DMS114 treated with DMSO at 0.1 percent for 48 hours (cell line): ENCODE measurements at regions not wholly inside any gene's neighbourhood (a gene's known extent, or its start where the extent isn't known, plus 50 kb on each side); places are given as distances from the start of the nearest gene placed in this dataset.

Experiments
- DNase-seq: peaks from one replicate; lab custom pipeline; 2025; ENCODE audit not compliant: unreplicated experiment; lab: John Stamatoyannopoulos, UW

DNA sequence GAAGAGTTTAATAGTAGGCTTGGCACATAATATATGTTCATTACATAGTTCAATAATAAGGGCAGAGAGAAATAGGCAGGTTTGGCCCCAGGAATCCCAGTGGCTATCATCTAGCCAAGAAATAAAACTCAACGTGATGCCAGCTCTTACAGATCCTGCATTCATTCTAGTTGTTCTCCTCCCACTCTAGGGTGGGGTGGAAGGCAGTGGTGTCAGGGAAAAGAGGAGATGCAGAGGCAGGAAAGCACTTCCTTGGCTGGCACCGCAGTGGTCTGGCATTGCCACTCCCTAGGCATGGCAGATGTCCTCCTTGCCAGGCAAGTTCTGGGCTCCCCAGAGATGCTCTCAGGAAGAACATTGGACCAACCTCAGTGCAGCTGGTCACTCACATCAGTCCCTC, 383.6 kb downstream of the GRIN2B start:
- no peak for DNase-seq

DNA sequence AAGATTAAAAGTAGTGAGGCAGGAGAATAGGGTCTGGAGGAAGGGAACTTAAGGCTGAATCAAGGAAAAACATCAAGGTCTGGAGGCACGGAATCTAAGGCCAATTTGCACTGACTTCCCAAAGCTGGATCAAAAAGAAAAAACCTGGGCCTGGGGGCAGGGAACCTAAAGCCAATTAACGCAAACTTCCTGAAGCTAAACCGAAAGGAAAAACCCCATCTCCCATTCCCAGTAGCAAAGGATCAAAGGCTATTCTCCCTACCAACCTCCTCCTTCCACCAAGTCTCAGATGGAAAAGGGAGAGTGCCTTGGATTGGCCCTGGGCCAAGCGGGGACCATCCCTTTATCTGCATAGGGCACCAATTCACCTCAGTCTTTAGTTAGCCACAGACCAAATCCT, 384.2 kb downstream of the GRIN2B start:
- DNase-seq = no peak

DNA sequence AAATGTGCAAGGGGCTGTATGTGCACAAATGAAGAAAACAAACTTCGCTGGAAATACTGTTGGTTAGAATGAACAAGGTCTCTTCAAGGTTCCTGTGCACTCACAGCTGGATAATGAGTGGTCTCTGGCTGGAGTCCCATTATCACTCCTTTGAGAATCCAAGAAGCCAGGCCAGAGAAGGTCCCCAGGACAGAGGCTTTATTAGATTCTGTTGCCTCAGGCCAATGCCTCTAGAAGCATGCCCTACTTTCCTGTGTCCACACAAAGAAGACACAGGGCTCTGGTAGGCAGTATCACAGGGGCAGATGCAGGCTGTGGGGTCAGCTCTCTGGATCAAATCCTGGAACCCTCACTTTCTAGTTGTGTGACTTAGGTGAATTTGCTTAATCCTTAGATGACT, 384.7 kb downstream of the GRIN2B start:
- no peak for DNase-seq

DNA sequence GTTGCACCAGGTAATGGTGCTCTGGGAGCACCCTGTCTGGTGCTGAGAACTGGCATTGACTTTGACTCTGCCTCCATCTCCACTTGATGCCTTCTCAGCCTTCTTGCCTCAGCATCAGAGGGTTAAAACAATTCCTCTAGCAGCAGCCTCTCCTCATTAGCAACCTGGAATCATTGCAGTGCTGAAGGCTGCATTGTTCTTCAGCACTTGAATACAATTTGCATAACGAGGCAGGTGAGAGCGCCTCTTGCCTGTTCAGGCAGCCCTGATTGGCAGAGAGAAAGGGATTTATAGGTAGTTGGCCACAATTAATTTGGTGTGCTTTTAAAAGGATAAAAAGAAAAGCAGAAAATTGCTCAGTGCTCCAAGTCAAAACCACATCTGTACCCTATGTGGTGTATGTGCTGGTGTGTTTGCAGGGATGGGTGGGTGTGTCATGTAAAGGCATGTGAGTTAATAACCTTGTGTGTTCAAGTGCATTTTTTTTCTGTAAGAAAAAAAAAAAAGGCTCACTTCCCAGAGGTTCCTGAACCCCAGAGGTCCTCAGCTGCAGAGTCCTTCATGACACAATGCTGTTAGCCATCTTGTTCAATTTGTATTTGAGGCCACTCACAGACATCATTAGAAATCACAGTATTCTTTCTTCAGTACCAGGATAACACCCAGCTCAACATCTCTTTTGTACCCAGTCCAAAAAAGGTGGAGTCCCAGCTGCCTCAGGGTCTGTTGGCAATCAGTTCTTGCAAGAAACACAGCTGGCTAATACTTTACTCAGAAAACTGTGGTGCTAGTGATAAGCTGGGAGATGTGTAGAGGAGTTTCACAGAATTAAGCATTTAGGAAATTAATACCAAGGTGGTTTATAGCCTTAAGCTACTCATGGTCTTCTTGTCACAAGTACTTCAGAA, 385.6 kb downstream of the GRIN2B start:
- no peak for DNase-seq

DNA sequence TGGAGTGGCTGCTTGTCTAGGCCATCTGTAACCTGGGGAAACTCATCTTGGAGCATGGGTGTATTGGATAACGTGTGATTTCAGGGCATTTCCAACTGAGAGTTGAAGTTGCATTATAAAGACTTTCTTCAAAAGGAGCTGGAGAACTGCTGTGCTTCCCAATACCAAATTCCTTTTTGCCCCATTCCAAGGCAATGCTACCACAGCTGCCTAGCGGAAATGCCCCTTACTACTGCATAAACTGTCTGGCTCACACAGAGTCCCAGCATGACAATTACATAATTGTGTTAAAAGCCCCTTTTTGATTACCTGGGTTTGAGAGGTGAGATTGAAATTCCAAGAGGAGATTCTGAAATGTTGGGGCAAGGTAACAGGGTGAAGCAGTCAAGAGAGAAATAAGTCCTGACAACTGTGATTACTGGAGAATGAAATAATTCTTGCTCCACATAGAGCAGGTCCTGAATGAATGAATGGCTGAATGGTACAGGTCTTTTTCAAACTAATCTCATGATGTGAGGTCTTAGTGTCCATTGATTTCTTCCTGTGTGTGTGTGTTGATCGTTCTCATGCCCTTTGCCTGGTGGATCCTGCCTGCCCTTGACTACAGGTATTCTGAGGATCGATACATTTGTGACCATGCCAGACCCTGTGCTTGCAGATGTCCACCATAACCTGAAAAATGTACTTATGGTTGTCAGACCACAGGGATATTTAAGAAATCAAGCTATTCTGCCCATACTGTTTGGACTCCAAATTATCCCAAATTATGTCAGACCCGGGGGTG, 386.5 kb downstream of the GRIN2B start:
- DNase-seq = no peak

DNA sequence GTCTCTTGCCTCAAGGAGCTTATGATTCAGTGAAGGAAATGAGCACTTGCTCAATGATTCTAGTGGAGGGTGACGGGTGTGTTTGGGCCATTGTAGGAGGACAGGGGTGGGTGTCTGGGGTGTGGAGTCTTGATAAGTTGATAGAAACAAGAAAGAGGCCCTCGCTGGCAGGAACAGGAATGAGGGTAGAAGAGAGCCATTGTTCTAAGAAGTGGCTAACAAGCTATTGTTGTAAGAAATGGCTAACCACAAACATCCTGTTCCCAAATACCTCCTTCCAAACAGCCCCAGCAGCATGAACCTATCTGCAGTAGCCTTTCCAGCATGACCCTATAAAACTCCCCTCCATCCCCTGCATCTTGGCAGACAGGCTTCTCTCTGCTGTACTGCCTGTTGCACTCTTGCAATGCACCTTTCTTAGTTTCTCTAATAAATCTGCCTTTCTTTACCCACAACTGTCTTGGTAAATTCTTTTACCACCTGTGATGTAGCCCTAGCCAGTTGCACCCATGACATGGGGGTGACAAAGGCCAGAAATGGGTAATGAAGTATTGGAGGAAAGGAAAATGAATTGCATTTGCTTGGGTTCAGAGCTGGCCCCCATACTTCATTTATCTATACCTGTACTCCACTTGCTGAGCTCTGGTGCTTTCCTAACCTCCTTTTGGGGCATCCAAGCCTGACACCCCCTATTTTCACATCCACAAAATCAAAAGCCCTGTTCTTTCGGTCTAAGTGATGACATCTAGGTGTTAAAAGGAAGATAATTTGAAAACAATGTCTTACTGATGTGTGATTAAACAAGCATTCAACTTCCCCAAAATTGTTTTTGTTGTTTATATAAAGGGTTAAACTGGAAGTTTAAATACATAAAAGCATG, 389.1 kb downstream of the GRIN2B start:
- no peak for DNase-seq

DNA sequence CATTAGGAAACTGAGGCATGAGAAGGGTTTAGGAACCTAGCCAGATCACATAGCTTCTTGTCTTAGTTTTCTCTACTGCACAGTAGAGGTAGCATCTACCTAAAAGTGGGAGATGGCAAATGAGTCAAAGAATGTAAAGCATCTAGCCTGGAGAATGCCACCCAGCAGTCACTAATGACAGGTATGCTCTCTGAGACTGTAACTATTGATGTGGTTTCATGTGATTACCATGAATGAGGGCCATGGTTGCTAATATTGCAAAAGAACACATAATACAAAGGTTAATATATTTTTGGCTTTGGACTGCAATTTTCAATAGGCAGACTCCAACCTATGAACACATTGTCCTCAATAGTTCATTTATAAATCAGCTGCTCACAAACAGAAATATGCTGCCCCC, 389.9 kb downstream of the GRIN2B start:
- no peak for DNase-seq

DNA sequence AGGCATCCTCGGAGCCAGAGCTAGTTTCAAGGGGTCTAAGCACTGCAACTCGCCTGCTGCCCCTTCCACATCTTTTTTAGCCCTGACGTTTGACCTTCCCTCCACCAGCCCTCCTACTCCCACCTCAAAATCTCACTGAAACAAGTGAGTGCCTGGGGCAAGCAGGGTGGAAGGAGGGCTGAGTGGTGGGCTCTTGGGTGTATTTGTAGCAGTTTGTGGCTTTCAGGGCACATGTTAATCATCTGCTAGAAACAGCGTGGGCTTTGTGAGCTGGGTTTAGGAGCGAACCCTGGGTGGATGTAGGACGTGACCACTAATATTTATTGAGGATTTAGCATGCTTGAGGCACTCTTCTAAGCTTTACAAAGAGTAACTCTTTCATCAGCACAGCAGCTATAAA, 390.3 kb downstream of the GRIN2B start:
- DNase-seq = no peak

DNA sequence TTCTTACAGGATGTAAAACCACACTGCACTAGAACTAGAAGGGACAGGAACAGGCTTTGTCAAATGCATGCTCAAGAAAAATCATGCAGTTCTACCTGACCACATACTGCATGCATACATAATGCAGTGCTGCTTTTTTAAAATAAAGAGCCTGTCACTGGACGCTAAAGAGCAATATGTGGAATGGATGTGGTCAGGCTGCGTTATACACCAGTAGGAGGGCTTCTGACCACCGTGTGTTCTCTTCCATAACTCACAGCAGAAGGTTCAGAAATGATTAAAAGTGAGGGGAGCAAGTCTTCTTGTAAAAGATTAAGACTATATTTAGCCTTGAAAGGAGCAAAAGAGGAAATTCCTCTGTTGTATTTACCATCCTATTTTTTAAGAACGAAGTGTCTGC, 392.0 kb downstream of the EMP1 start:
- DNase-seq = no peak

DNA sequence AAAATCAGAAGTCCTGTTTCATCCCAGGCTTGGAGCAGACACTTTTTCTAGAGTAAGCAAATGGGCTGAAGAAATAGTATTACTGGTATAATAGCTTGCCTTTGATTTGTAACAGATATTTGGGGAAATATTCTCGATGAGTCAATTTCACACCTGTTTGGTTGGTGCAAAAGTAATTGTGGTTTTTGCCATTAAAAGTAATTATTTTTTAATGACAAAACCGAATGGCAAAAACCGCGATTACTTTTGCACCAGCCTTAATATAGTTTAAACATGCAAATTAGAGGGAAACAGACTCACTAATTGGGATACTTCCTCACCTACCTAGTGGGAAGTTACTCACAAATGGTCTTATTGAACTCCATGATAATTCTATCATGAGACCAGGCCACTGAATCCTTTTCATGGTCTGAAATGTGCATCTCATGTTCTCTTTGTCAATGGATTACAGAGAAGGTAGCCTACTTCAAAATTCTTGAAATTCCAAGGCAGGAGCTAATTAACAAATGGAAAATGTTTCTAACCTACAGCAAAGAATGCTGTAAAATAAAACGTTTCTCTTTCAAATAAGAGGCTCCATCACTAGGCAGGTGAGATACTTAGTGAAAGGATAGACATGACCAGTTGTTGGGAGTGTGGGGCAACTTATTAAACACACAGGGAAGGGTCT, 391.3 kb downstream of the EMP1 start:
- no peak for DNase-seq

DNA sequence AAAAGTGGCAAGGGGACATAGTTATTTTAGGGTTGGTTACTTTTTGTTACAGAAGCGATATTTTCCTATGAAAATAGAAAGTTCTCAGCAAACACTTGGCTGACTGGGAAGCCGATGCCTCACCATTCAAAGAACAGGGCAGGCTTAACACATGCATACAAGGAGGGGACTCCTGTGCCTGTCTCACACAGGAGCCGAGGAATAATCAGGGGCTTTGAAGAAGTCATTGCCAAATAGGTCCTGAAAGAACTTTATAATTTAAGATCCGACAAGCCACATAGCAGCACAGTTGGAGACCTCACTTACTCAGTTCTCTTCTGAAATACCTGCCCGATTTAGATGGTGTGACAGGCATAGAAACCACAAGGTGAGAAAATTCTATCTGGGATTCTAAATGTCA, 389.8 kb downstream of the EMP1 start:
- no peak for DNase-seq

DNA sequence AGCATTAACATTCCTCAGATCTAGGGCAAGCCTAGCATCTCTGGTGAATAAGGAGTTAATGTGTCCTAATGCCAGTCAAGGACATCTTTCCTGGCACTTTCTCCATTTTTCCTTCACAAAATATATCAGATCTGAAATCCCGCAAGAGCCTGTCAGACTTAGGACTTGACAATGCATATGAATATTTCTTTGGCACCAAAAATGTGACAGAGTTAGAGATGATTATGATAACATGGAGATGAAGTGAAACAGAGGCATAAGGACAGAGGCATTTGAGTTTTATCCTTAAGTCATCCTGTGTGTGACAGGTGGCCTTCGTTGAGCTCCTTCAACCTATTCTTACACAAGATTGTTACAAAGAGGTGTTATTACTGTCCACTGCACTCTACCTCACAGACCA, 388.0 kb downstream of the EMP1 start:
- no peak for DNase-seq

DNA sequence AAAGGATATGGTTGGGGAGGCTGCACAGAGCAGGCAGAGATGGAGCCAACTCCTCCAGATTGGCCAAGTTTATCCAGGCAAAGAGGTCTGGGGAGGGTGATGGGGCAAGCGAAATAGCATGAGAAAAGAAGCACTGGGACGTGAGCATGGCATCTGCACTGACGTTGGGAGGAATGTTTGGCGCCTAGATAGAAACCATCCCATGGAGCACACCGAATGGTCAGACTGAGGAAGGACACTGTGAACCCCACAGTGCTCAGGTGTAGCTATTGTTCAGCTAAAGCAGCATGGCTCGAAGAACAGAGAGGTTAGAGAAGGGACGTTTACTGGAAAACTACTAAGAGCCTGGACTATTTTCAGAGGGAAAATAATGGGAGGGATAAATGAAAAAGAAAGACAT, 387.1 kb downstream of the EMP1 start:
- no peak for DNase-seq

DNA sequence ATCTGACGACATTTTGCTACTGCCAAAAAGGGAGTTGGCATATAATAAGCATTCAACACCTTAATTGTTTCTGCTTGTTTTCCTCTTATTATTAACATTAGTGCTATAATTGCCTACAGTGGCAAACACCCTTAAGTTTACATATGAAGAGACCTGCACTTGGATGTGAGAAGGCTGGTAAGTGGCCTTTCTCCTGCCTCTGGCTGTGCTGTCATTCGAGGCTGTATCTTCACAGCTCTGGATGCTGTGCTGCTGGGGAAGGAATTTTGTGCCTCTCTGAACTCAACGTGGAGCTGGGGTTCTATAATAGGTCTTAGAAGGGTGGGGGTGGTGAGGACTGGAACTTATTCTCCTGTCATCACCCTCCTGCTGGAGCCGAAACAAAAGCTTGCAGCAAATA, 385.9 kb downstream of the EMP1 start:
- no peak for DNase-seq

DNA sequence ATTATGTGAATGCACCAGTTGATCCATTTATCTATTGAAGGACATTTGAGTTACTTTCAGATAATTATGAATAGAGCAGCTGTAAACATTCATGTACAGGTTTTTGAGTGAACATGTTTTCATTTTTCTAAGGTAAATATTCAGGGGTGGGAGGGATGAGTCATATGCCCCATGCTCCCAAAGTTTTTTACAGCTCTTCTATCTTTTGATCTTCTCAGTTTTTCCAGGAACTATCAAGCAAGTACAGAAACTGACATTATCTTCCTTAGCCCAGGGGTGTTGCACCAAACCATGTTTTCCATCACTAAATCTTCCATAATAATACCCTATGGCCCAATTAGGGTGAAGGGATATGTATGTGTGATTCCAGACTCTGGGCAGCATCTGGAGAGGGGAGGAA, 384.5 kb downstream of the EMP1 start:
- DNase-seq = no peak

DNA sequence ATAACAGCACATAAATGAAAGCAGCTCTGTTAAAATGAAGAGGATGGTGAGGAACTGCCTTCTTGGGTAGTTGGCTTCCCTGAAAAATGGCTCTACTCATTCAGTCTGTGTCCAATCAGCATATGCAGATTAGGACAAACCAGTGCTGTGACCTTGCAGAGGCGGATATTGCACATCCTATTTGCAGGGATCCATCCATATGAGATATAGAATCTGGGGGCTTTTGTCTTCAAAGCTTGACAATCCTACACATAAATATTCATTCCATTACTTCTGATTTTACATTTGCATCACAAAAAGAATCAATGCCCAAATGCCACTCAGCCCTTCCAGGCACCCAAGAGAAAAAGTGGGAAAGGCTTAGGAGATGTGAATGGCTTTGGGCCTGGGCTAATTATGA, 383.7 kb downstream of the EMP1 start:
- DNase-seq = no peak

DNA sequence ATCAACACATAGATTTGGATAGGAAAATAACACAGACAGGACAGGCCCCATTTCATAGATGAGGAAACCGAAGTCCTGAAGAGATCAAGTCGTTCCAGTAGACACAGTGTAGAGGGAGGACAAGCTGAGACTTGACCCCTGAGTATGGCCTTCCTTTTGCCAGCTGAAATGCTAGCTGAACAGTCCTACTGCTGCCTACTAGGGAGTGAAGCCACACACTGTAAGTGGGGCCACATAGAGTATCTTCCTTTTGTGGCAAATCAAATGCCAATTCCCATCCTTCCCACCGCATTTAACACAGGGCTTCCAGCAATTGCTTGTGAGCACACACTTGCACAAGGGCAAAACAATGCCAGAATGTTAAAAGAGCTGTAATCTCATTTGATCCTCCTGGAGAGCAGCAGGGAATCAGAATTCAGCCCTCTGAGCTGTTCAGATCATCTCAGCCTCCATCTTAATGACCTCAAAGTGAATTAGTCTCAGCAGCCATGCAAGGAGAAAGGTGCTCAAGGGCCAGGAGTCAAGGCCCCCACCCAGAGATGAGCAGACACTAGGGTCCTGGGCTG, 380.5 kb downstream of the EMP1 start:
- DNase-seq = no peak

DNA sequence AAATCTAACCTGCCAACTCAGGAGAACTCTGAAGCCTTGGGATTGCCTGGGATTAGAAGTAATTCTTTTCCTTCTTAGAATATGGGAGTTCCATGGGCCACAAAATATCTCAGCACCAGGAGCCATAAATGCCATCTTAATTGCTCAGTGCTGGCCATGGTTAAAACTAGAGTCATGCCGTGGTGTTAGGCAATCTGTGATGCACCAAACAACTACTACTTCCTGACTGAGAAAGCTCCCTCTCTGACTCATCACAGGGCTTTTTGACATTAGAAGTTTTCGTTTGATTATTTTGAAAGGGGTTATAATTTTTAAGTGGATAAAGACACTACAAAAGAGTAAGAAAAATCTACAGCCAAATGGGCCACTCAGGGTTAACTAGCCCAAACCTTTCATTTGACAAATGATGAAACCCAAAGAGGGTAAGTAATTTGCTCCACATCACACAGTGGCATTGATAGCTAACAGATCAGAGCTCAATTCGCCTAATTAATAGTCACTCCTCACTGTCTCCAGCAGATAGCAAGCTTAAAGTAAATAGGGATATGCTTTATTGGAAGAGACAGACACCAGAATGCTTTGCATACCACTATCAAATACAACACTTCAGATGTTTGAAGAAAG, 377.3 kb downstream of the EMP1 start:
- no peak for DNase-seq

DNA sequence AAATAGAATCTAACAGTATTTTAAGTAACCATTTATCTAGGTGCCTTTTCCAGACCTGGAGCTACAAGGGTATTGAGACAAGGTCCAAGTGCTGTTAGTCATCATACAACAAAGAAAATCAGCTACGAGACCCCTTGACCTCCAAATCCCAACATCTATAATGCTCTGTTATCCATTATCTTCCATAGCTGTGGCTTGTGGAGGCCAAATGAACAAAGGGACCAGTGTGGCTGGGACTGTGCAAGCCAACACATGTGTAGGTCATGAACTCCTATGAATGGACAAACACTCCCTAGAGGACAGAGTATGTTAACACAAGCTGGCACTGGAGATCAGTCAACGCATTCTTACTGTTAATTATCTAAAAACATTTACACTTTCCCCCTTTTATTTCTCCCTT, 374.5 kb downstream of the EMP1 start:
- no peak for DNase-seq
